GM21367 (cell line): ENCODE measurements at regions not wholly inside any gene's neighbourhood (a gene's known extent, or its start where the extent isn't known, plus 50 kb on each side); places are given as distances from the start of the nearest gene placed in this dataset.
"Not testable (repeated sequence)": the region's sequence is repeated elsewhere in the genome, so short reads cannot be mapped to it uniquely, and the experiment has no call there.

Experiments used
- ATAC-seq: cut with Tn5 transposase; IDR thresholded peaks from one replicate; pipeline ENCODE4 v1.9.1; 2021; ENCODE audit not compliant: unreplicated experiment

DNA sequence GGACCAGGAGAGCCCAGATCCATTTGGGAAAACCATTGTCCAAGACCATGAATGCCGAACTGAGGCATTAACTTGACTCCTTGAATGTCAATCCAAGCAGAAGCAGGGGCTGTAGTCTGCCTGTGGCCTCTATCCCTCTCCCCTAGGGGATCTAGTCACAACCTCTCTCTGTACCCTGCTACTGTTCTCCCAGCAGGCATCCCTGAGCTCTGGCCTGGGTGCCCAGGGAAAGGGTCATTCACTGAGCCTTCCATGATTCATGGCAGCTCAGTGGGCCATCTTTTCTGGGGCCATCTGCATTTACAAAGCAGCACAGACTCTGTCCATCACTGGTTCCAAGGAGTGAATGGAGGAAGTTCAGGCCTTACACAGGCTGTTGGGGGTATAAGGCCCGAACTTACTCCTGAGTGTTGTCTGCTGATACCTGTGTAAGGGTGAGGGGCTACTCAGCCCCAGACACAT is 151.8 kb downstream of the ZFP36L2 start:
- no peak for ATAC-seq

DNA sequence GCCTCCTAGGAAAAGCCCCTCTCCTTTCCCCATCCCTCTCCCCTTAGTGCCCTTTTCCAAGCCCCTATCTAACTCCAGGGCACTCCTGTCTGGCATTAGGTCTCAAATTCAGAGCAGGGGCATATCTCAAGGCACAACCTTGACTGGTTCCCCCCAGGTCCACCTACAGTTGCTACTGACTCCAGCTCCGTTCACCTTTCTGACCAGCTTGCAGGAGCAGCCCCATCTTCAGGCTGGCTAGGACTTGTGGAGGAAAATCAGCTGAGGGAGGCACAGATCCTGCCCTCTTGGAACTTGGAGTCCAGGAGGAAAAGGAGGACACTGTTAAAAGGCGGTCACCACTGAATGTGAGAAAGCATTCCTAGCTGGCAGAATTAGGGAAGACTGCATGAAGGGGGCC is 152.4 kb downstream of the ZFP36L2 start:
- ATAC-seq: no peak

DNA sequence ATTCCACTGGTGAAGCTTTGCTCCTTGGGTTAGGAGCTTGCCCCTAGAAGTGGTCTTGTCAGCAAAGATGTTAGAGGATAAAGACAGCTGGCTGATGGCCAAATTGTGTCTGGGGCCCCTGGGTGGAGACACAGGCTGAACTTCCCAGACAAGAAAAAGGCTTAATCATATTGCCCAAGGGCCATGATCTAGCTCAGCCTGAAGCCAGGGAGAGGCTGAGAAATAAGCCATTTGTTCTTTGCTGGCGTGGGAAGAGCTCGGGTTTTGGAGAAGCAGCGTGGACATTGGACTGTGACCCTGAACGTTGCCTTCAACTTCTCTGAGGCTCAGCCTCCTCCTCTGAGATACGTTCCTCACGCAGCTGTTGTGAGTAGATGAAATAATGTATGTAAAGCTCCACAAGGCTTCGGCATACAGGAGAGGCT is 153.0 kb downstream of the ZFP36L2 start:
- no peak for ATAC-seq

DNA sequence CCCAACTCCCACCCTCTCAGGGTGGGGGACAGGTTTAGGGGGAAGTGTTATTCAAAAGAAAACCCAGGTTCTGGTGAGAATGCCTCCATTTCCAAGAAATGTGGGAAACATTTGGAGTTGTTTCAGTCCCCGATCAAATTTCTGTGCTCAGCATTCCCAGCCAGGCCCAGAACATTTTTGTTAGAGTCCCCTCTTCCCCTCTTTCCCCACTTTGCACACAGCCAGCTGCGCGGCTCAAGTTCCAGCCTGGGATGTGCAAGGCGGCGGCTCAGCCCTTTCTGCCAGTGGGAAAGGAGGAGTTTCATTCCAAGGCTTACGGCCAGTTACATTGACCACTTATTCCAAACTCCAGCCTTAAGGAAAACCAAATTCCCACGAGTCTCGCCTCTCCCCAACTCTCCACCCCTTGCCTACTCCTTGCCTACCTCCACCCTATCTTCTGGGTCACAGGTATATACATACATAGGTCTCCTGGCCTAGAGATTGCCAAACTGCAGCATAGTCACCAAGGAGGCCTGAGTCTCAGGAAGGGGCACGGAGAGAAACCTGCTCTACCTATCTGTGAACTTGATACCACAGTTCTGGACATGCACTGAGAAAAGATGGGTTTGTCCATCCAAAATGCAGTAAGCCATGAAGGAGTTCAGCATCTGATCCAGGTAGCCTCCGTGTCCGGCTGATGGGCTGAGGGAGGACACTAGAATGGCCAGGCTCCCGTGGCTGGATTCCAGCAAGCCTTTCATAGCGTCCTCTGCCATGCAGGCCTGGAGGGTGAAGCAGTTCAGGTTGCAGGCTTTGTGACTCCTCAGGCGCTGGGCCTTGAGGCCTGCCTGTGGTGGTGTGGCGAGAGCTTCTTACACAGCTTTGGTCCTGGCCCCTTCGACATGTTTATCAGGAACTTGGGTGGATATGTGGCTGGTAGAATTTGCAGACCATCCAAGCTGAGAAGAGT is 154.5 kb downstream of the ZFP36L2 start:
- no peak for ATAC-seq

DNA sequence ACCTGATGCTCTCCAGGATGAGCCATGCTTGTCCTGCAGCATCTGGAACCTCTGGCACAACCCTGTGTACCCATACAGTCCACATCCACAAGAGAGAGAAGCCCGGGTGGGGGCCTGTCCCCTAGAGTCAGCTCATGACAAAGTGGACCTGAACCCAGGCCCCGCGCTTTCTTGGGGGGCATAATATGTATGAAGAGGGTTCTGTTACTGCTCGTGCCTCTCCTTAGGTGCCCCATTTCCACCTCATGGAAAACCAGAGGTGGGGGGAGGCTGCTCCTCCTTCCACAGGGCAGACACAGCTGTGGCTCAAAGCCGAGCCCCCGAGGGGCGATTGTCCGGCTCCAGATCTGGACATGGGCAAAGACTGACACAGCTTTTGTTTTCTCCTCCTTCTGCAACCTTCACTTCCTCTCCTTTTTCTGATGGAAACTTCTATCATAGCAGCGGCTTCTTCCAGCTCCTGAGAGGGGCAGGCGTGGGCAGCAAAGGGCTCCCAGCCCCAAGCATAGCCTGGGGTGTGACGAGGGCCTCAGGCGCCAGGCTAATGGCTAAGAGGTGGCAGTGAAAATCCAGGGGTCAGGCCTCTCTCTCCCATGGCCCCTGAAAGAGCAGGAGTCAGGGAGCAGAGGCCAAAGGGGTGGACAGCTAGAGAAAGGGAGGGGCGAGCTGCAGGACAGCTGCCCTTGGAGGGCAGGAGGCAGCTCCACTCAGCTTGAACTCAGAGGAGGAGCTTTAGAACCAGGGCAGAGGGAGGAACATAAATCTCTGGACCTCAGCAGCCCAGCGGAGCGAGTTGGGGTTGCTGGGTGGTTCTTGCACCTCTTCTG is 155.5 kb downstream of the ZFP36L2 start:
- no peak for ATAC-seq

DNA sequence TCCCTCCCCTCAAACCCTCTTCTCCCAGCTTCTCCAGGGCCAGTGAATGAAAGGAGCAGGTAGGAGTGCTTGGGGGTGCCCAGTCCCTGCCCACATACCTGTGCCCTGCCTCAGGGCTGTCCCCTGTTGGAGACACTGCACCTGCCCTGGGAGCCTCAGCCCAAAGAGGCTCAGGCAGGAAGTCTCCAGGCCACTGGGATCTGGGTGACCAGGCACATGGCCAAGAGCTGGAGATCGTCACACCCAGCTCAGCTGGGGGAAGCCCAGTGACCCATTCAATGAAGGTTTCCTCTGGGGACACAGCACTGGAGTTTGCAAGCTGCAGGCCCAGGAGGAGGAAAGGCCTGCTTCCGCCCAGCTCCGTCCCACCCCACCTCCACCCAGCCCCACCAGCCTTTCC is 156.4 kb downstream of the ZFP36L2 start:
- no peak for ATAC-seq

DNA sequence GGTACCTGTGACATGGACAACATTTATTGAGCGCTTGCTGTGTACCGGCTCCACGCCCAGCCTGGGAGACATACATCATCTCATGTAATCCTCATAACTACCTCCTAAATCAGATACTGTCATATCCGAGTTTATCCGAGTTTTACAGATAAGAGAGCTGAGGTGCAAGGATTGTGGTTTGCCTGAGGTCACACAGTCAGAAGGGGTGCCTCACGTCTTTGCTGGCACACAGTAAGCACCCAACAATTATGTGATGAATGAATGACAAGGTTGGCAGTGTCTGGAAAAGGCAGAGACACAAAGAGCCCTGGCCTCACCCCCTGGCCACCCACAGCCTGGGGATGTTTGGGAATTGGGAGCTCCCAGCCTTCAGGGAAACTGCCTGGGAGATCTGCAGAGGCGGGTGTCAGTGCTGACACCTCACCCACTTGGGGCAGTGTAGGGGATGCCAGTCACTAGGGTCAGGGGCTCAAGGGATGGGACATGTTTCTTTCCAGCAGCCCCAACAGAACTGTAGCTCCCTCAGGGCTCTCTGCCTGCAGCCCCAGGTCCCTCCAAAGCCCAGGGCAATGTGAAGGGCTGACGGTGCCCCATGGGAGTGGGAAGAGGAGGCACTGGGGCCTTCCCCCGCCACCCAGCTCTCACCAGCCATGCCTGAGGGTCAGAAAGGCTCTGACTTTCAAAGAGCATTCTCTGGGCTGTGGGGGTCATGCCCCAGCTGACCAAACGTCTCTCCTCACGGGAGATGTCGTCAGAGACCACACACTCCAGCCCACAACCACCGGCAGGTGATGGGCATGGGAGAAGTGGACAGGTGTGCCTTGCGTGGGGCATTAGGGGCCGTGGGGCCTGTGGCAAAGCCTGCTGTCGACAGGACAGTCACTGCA is 157.5 kb downstream of the ZFP36L2 start:
- ATAC-seq: no peak

DNA sequence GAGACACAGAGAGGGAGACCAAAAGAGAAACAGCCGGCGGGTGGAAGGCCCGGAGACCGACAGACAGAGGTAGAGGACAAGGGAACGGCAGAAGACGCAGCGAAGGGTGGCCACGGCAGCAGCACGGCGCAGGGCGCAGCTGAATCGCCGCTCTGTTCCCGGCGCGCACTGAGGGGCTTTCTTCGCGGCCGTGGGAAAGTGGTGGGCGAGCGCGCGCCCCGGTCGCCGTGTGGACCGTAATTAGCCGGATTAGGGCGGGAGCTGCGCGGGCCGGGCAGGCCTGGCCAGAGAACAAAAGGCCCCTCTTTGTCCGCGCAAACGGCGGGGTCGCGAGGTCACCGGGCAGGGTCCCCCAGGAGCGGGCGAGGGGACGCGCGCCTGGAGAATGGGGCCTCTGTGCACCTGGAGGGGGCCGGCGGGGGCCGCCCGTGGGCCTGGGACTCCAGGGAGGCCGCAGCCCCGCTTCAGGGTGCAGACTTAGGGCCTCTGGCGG is 158.3 kb downstream of the ZFP36L2 start:
- no peak for ATAC-seq

DNA sequence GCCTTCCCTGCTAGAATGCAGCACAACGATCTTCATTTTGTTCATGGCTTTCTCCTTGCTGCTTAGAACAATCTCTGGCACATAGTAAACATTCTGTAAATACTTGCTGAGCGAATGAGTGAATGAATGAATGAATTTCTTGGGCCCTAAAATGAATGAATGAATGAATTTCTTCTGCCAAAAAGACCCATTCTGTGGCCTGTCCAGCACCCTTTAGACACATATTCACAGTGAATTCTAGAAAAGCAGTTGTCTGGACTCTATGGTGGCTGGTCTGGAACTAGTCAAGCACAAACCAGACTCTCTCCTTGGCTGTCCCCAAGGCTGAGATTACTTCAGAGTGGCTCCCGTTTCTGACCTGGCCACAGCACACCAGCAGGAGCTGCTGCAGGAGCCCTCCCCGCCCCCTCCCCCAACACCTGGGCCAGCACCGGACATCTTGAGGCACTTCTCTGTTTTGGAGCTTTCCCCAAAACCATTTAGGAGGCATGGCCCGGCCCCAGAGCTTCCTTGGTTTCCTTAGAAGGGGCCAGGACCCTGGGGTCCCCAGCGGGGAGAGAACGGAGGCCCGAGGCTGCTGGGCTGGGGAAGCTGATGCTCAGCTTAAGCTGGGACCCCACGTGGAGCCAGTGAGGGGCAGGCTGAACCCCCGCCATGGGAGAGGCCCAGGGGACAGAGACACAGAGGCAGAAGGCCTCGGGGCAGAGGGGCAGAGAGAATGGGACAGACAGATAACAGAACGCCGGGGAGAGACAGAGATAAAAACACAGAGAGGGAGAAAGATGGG is 159.0 kb downstream of the ZFP36L2 start:
- ATAC-seq: no peak

DNA sequence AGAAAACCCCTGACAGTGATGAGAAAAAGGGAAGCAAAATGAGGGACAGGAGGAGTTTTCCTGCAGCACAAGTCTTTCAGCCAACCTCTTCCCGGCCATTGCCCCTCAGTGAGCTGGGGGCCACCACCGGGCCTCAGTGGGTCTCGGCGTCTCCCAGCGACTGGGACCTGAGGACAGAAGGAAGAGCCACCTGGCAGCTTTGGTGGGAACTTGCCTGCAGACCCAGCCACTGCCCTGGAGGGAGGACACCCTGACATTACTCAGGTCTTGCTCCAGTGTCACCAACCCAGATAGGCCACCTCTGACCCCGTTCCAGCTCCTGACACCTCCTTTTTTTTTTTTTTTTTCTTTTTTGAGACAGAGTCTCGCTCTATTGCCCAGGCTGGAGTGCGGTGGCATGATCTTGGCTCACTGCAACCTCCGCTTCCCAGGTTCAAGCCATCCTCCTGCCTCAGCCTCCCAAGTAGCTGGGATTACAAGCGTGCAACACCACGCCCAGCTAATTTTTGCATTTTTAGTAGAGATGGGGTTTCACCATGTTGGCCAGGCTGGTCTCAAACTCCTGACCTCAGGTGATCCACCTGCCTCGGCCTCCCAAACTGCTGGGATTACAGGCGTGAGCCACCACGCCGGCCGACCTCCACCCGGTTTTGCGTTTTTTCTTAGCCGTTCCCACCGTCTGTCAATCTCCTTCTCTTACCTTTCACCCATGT is 159.7 kb downstream of the ZFP36L2 start:
- not testable (repeated sequence) for ATAC-seq

DNA sequence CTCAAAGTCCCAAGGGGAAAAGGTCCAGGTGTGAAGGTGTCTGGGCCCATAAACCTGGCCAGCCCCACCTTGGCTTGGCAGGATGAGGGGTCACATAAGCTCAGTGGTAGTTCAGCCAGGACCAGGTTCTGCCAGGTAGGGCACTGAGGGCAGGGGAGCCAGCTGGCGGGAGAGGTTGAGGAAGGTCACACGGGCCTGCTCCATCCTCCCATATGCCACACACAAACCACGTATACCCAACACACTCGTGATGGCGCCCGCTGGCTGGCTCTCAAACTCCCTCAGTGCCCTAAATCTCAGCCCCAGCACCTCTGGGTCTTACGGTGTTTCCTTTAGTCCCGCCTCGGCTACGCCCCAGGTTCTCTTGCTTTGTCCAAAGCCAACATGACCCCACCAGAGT is 160.5 kb downstream of the ZFP36L2 start:
- no peak for ATAC-seq

DNA sequence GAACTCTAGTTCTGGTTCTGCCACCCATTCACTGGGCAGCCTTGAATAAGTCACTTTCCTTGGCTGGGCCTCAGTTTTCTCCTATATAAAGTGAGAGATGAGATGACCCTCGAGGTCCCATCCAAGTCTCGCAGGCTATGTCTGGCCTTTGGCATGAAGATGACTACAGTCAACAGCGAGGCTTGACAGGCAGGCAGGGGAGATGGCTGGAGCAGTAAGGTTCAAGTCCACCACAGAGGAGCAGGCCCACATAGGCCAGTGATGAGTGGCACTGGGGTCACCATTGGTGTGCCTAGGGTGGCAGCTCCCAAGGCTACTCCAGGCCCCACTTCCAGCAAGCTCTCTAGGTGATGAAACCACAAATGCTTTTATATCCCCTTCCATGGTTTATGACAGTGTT is 161.4 kb downstream of the ZFP36L2 start:
- no peak for ATAC-seq

DNA sequence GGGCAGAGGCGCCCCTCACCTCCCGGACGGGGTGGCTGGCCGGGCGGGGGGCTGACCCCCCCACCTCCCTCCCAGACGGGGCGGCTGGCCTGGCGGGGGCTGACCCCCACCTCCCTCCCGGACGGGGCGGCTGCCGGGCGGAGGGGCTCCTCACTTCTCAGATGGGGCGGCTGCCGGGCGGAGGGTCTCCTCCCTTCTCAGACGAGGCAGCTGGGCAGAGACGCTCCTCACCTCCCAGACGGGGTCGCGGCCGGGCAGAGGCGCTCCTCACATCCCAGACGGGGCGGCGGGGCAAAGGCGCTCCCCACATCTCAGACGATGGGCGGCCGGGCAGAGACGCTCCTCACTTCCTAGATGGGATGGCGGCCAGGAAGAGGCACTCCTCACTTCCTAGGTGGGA is 163.3 kb downstream of the ZFP36L2 start:
- not testable (repeated sequence) for ATAC-seq

DNA sequence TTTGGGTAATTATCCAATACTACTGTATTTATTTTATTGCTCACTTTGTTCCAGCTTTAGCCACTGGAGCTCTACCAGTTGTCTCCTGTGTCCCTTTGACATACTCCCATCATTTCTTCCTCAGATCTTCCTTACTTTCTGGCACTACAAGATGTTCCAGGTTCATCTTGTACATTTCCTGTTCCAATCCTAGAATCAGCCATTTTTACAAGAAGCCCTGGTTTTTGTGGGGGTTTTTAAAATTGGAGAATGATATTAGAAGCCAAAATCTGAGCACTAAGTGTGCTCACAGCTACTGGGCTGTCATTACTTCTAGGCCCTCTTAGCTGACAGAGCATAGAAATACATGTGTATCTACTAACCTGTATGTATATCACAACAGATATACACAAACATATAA is 164.3 kb downstream of the ZFP36L2 start:
- no peak for ATAC-seq

DNA sequence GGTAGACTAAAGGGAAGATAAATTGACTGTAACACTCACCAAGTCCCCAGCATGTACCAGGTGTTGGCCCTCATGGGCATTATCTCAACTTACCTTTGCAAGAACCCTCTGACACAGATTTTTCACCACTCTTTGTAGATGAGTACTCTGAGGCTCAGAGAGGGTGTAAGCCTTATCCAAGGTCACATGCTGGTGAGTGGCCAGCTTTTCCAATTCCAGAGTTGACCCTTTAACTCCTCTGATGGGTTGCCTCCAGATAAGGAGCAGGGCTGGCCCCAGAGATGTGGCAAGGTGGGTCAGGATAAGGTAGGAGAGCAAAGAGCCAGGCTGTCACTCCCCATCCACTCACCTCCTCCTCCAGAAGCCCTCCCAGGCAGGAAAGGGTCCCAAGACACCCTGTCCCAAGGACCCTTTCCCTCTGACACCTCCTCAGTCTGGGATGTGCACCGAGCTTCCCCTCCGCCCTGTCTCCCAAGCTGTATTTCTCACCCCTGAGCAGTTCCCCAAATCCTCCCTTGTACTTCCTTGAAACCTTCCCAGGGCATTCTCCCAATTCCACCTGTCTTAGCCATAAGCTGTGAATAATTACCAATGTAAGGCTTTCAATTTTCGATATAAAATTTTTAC is 165.9 kb downstream of the ZFP36L2 start:
- ATAC-seq: no peak

DNA sequence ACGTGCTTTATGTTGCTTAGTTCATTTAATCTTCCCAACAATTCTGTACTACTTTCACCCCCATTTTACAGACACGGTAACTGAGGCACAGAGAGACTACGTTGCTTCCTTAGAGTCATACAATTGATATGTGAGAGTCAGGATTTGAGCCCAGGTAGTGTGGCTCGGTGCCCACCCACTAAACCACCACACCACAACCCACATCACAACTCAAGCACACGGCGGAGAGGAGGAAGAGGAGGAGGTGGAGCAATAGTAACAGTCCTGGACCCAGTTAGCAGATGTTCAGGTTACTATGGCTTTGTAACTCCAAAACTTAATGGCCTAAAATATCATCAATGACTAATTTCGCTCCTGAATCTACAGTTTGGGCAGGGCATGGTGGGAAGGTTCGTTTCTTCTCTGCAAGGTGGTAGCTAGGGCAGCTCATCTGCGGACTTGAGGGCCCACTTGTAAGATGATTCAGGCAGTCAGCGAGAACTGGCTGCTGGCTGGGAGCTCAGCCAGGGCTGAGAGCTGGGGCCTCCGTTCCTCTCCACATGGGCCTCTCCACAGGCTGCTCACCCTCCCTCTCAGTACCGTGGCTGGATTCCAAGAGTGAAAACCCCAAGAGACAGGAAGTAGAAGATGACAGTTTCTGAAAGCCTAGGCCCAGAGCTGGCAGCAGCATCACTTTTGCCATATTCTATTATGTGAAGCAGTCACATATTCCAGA is 167.1 kb downstream of the ZFP36L2 start:
- no peak for ATAC-seq

DNA sequence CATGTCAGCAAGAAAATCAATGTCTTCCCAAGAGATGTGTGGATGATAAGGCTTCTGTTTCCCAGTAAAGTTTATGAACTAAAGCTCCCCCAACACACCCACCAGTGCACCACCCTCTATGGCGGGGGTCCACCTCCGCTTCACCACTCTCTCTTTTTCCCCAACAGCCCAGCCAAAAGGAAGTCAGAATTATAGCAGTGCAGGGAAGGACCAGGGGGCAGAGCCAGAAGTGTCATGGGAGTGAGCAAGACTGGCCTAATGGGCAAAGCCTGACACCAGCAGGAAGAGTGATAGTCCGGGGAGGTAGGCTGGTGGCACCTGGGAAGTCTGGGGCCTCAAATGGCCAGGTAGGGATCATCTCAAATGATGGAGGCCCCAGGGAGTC is 167.7 kb downstream of the ZFP36L2 start:
- ATAC-seq: no peak
